WI38 (cell line): ENCODE measurements at regions not wholly inside any gene's neighbourhood (a gene's known extent, or its start where the extent isn't known, plus 50 kb on each side); places are given as distances from the start of the nearest gene placed in this dataset.

ENCODE experiments used
- H3K4me3 ChIP-seq: 2 replicates; pipeline ENCODE4 v1.5.1; 2011; ENCODE audit warnings: low read depth, mild to moderate bottlenecking, control low read depth, low read length
- CTCF ChIP-seq: IDR thresholded peaks from 2 replicates; pipeline ENCODE4 v1.5.1; 2012; ENCODE audit warnings: low read depth, mild to moderate bottlenecking, control low read depth, low read length

- no peak for TF ChIP-seq CTCF
- H3K4me3 ChIP-seq: no peak overlapping the region
Measured at GRCh38 chr2:157105372-157105771, 152.1 kb upstream of the GALNT5 start.

GRCh38 chr2:157106950-157107349, 150.6 kb upstream of the GALNT5 start:
- TF ChIP-seq CTCF: no peak
- no peak overlapping the region for H3K4me3 ChIP-seq

- no peak for TF ChIP-seq CTCF
- no peak overlapping the region for H3K4me3 ChIP-seq
Measured at GRCh38 chr2:157107460-157107859, 150.0 kb upstream of the GALNT5 start.

GRCh38 chr2:157107877-157108276, 149.6 kb upstream of the GALNT5 start:
- TF ChIP-seq CTCF: no peak
- H3K4me3 ChIP-seq: no peak overlapping the region

- TF ChIP-seq CTCF: no peak
- H3K4me3 ChIP-seq: no peak overlapping the region
Measured at GRCh38 chr2:157122776-157123175, 134.7 kb upstream of the GALNT5 start.

- TF ChIP-seq CTCF: no peak
- no peak overlapping the region for H3K4me3 ChIP-seq
Measured at GRCh38 chr2:157124731-157125130, 132.8 kb upstream of the GALNT5 start.

GRCh38 chr2:157125685-157126084, 131.8 kb upstream of the GALNT5 start:
- H3K4me3 ChIP-seq: no peak overlapping the region
- TF ChIP-seq CTCF: no peak
